ENCODE measurements at regions not wholly inside any gene's neighbourhood (a gene's known extent, or its start where the extent isn't known, plus 50 kb on each side); places are given as distances from the start of the nearest gene placed in this dataset.

DNA sequence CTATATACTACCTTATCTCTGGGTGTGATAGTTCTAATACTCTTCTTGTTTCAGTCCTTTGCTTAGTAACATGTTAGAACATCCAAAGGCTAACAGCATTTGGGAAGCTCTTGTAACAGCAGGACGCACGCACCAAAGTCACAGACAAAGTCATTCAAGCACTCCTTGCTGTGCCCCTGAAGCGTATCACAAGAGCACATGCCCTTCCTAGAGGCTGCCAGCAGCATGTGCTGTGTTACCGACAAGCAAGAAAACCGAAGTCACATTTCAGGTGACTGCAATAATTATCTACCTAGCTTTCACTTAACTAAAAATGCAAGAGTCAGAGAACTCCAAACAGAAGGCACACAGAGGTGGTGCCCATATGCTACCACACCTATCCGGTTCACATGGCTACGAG is 194.1 kb downstream of the KLF12 start:
- Histone ChIP-seq H3K27me3 (no peaks in the 10 kb centered on the region), H3K9ac (no peak overlapping the region), H3K4me3 (no peak overlapping the region), H3K36me3 (peaks cover 9 to 63% (median 28%) of the 10 kb centered on the region in 11 experiments; a peak in 17 of 22 replicates), H4K20me1 (peaks cover 0 to 7% (median 0%) of the 10 kb centered on the region in 11 experiments; a peak in 1 of 22 replicates), H3K27ac (no peak overlapping the region), H3K4me2 (no peak overlapping the region), H3K4me1 (peaks cover 0 to 29% (median 9%) of the 10 kb centered on the region in 10 experiments; a peak in 10 of 20 replicates), H3K9me3 (replicated peaks in 1 of 11) (no peaks in the 10 kb centered on the region)
- TF ChIP-seq Cebpa-rat (IDR thresholded peaks at IDR 0.05), result no peak

DNA sequence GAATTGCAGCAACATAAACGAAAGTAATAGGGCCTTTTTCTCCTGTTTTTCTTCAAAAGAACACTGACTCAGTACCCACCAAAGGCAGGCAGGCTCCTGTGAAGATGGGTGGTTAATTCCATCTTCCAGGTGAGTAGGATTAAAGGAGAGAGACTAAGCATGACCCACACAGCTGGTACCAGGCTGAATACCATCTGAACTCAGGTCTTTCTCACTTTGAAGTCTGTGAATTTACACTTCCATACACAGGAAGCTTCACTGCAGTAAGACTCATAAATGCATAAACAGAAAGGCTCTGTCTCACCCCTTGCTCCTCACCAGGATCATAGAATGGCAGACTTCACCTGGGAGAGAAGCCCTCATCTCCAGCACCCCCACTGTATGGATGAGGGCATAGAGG is 194.6 kb downstream of the KLF12 start:
- no peaks in the 10 kb centered on the region for H3K27me3 ChIP-seq
- H4K20me1 ChIP-seq, result peaks cover 0 to 7% (median 0%) of the 10 kb centered on the region in 11 experiments; a peak in 1 of 22 replicates
- no peak overlapping the region for H3K9ac ChIP-seq
- peaks cover 9 to 63% (median 28%) of the 10 kb centered on the region in 11 experiments; a peak in 17 of 22 replicates for H3K36me3 ChIP-seq
- H3K4me1 ChIP-seq, result peaks cover 0 to 29% (median 9%) of the 10 kb centered on the region in 10 experiments; a peak in 10 of 20 replicates
- H3K9me3 ChIP-seq (replicated peaks in 1 of 11), result no peaks in the 10 kb centered on the region
- H3K4me2 ChIP-seq, result no peak overlapping the region
- TF ChIP-seq Cebpa-rat (IDR thresholded peaks at IDR 0.05), result no peak
- H3K4me3 ChIP-seq, result no peak overlapping the region
- H3K27ac ChIP-seq, result no peak overlapping the region

DNA sequence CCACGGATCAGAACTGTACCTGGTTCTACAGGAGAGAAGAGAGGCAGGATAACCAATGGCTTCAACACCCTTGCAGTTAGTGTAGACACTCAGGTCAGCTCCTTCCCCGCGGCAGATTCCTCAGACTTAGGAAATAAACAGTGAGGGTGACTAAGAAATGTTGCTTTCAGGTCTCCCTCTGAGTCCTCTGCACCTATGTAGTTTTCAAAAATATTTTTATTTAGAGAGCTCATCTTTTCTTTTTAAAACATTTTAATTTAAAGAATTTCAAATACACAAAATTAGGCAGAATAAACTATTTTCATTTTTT is 195.2 kb downstream of the KLF12 start:
- H3K9ac ChIP-seq, result no peak overlapping the region
- no peak for TF ChIP-seq Cebpa-rat (IDR thresholded peaks at IDR 0.05)
- no peak overlapping the region for H3K4me2 ChIP-seq
- H3K36me3 ChIP-seq, result peaks cover 9 to 62% (median 28%) of the 10 kb centered on the region in 11 experiments; a peak in 17 of 22 replicates
- H3K27me3 ChIP-seq, result no peaks in the 10 kb centered on the region
- no peaks in the 10 kb centered on the region for H3K9me3 ChIP-seq (replicated peaks in 1 of 11)
- no peak overlapping the region for H3K4me3 ChIP-seq
- peaks cover 0 to 29% (median 9%) of the 10 kb centered on the region in 10 experiments; a peak in 10 of 20 replicates for H3K4me1 ChIP-seq
- peaks cover 0 to 7% (median 0%) of the 10 kb centered on the region in 11 experiments; a peak in 1 of 22 replicates for H4K20me1 ChIP-seq
- H3K27ac ChIP-seq, result no peak overlapping the region

DNA sequence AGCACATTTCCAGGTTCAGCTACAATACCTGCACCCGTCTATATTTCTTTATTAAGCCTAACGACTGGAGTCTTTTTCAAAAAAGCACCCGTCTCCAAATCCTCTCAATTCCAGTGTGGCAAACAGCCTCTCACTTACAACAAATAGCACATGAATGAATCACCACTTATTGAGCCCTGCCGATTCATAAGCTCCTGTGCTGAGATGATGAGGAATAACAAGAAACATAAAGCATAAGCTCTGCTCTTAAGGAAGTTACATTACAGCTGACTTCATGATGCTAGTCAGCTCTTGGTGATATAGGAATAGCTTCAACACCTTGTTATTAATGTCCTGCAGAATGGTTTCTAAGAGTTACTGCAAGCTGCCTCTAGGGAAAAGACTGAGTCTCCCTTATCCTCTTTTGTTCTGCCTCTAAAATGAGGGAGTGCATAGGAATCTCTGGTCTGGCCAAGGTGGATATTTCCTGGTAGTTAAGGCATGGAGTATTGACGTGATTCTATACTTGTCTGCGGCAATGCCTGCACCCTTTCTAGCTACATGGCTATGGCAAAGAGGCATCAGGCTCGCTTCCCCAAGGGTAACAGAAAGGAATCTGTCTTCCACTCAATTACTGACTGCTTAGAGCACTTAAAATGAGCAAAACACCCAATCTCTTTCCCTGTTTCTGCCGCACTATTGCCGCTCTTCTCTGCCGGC is 195.7 kb downstream of the KLF12 start:
- Histone ChIP-seq H3K4me2 (no peak overlapping the region; a peak in 1 of 22 replicates), H3K9me3 (replicated peaks in 1 of 11) (no peaks in the 10 kb centered on the region), H3K4me3 (no peak overlapping the region), H3K9ac (no peak overlapping the region), H3K36me3 (peaks cover 9 to 57% (median 28%) of the 10 kb centered on the region in 11 experiments; a peak in 17 of 22 replicates), H4K20me1 (peaks cover 0 to 7% (median 0%) of the 10 kb centered on the region in 11 experiments; a peak in 1 of 22 replicates), H3K4me1 (peaks cover 0 to 29% (median 9%) of the 10 kb centered on the region in 10 experiments; a peak in 9 of 20 replicates), H3K27ac (no peak overlapping the region), H3K27me3 (no peaks in the 10 kb centered on the region)
- TF ChIP-seq Cebpa-rat (IDR thresholded peaks at IDR 0.05), result no peak

DNA sequence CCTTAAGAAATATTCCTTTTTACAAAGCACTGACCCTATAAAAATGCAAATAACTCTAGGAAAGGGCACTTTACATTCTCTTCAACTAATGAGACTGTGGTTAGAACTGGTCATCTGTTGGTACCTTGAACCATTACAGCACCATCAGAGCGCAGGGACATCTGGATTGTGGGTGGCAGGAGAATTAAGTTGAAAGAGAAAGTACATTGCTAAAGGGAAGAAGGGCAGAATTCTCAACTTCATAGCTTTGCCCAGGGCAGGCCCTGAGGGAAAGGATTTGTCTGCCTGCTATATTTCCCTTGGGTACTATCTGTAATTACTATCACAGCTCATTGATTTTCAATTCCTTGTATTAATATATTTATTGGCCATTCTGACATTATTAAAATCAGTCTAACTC is 196.8 kb downstream of the KLF12 start:
- peaks cover 0 to 29% (median 9%) of the 10 kb centered on the region in 10 experiments; a peak in 9 of 20 replicates for H3K4me1 ChIP-seq
- H4K20me1 ChIP-seq, result peaks cover 0 to 7% (median 0%) of the 10 kb centered on the region in 11 experiments; a peak in 1 of 22 replicates
- peak overlapping the region in 3 of 11 experiments; percentile 1 to 20 (median 15); a peak in 3 of 22 replicates for H3K4me2 ChIP-seq
- no peak overlapping the region for H3K9ac ChIP-seq
- H3K27ac ChIP-seq, result no peak overlapping the region
- no peak for TF ChIP-seq Cebpa-rat (IDR thresholded peaks at IDR 0.05)
- H3K4me3 ChIP-seq, result no peak overlapping the region
- H3K36me3 ChIP-seq, result peaks cover 6 to 46% (median 19%) of the 10 kb centered on the region in 11 experiments; a peak in 17 of 22 replicates
- no peaks in the 10 kb centered on the region for H3K9me3 ChIP-seq (replicated peaks in 1 of 11)
- H3K27me3 ChIP-seq, result no peaks in the 10 kb centered on the region

DNA sequence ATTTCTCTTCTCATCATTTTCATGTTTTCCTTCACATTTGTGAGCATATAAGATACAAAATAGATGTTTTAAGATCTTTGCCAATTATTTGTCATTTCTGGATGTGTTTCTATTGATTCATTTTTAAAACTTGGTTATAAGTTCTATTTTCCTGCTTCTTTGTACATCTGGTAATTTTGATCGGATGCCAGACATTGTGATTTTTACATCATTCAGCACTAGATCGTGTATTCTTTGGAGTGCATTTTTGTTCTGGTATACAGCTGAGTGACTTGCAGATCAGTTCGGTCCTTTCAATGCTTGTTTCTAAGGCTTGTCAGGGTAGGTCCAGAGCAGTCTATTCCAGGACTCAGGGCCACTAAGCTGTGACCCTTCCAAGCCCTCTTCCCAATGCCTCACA is 198.2 kb downstream of the KLF12 start:
- no peak for TF ChIP-seq Cebpa-rat (IDR thresholded peaks at IDR 0.05)

GRCh38 chr13:73934771-73935170 is 199.4 kb downstream of the KLF12 start:
- Histone ChIP-seq H3K27ac (no peak overlapping the region), H3K36me3 (peaks cover 5 to 28% (median 11%) of the 10 kb centered on the region in 11 experiments; a peak in 15 of 22 replicates), H3K27me3 (no peaks in the 10 kb centered on the region), H3K4me1 (peaks cover 0 to 17% (median 9%) of the 10 kb centered on the region in 10 experiments; a peak in 9 of 20 replicates), H3K4me2 (no peak overlapping the region), H3K9me3 (replicated peaks in 1 of 11) (no peaks in the 10 kb centered on the region), H4K20me1 (peaks cover 0 to 6% (median 0%) of the 10 kb centered on the region in 11 experiments; a peak in 1 of 22 replicates), H3K4me3 (no peak overlapping the region), H3K9ac (no peak overlapping the region)
- TF ChIP-seq Cebpa-rat (IDR thresholded peaks at IDR 0.05), result no peak

More for the DNA sequence above, 198.2 kb downstream of the KLF12 start:
- H3K36me3 ChIP-seq, result peaks cover 5 to 32% (median 13%) of the 10 kb centered on the region in 11 experiments; a peak in 15 of 22 replicates
- no peak overlapping the region for H3K9ac ChIP-seq
- H3K4me2 ChIP-seq, result no peak overlapping the region
- H3K4me1 ChIP-seq, result peaks cover 0 to 29% (median 9%) of the 10 kb centered on the region in 10 experiments; a peak in 9 of 20 replicates
- peaks cover 0 to 7% (median 0%) of the 10 kb centered on the region in 11 experiments; a peak in 1 of 22 replicates for H4K20me1 ChIP-seq
- H3K4me3 ChIP-seq, result no peak overlapping the region
- H3K9me3 ChIP-seq (replicated peaks in 1 of 11), result no peaks in the 10 kb centered on the region
- H3K27ac ChIP-seq, result no peak overlapping the region
- H3K27me3 ChIP-seq, result no peaks in the 10 kb centered on the region

DNA sequence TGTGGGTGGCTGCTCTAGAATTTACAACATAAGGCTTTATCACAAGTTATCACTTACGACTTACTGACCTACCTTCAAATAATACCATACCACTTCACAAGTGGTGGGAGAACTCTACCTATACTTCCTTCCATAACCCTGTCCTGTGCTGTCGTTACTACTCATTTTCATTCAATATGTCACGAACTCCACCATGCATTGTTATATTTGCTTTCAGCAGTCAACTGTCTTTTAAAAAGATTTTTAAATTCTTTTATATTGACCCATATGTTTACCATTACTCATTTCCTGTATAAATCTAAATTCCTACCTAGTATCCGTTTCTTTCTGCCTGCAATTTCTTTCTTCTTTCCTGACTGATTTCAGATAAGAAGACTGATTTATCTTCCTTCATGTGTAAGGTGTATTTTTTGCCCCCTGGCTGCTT is 200.0 kb downstream of the KLF12 start:
- Histone ChIP-seq H3K4me2 (no peak overlapping the region), H3K36me3 (peaks cover 5 to 29% (median 11%) of the 10 kb centered on the region in 11 experiments; a peak in 15 of 22 replicates), H3K4me1 (peaks cover 0 to 14% (median 8%) of the 10 kb centered on the region in 10 experiments; a peak in 8 of 20 replicates), H3K9ac (no peak overlapping the region), H3K9me3 (replicated peaks in 1 of 11) (0 out of 22 replicates have a peak, but pooled peaks cover 0 to 5% (median 0%) of the 10 kb centered on the region in 11 experiments), H4K20me1 (peaks cover 0 to 6% (median 0%) of the 10 kb centered on the region in 11 experiments; a peak in 1 of 22 replicates), H3K4me3 (no peak overlapping the region), H3K27me3 (no peaks in the 10 kb centered on the region), H3K27ac (no peak overlapping the region)
- TF ChIP-seq Cebpa-rat (IDR thresholded peaks at IDR 0.05), result no peak

- Histone ChIP-seq H3K27ac (no peak overlapping the region), H3K9ac (no peak overlapping the region), H4K20me1 (peaks cover 0 to 4% (median 0%) of the 10 kb centered on the region in 11 experiments; a peak in 1 of 22 replicates), H3K36me3 (peaks cover 5 to 28% (median 11%) of the 10 kb centered on the region in 11 experiments; a peak in 15 of 22 replicates), H3K4me2 (no peak overlapping the region), H3K9me3 (replicated peaks in 1 of 11) (0 out of 22 replicates have a peak, but pooled peaks cover 0 to 6% (median 0%) of the 10 kb centered on the region in 11 experiments), H3K4me3 (no peak overlapping the region), H3K27me3 (no peaks in the 10 kb centered on the region), H3K4me1 (peaks cover 0 to 14% (median 8%) of the 10 kb centered on the region in 10 experiments; a peak in 8 of 20 replicates)
- TF ChIP-seq Cebpa-rat (IDR thresholded peaks at IDR 0.05), result no peak
Observed at GRCh38 chr13:73933795-73934194, 200.4 kb downstream of the KLF12 start.

Measured in BLaER1 treated with 17β-estradiol and CSF1 and Interleukin-3, amounts not matched to agents 10 nM and 100 nM (cell line).